ENCODE measurements at regions not wholly inside any gene's neighbourhood (a gene's known extent, or its start where the extent isn't known, plus 50 kb on each side); places are given as distances from the start of the nearest gene placed in this dataset.
"Not testable (repeated sequence)": the region's sequence is repeated elsewhere in the genome, so short reads cannot be mapped to it uniquely, and the experiment has no call there.

- no peak for DNase-seq (ENCODE audit: low read depth in 2 of 2)
Measured at GRCh38 chr2:217367464-217367863, 507.6 kb upstream of the TNP1 start.

GRCh38 chr2:217366966-217367365, 507.1 kb upstream of the TNP1 start:
- no peak for DNase-seq (ENCODE audit: low read depth in 2 of 2)

DNA sequence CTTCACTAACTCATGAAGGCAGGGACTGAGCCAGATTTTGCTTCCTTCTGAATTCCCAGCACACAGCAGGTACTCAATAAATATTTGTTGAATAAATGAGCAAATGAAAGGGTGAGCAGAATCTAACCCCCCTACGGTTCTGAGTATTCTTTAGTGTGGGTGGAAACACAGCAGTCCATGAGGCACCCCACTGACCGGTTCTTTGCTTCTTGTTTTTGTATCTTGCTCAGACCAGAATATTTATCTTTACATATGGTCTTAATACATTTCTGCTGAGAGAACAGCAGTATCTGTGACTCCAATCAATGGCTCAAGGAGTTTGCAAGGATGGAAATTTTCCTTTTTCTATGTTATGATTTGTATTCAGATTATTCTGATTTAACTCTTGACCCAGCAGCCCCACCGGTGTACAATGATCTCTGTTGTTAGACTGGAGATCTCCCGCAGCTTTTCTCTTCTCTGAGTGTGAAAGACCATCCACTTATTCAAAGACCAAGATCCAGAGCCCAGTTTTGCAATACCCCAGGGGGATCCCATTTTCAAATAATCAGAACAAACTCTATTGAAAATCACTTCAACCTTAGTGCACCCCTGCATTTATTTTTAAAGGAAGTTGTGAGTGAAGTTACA, 506.5 kb upstream of the TNP1 start:
- DNase-seq (ENCODE audit: low read depth in 2 of 2), result no peak

DNA sequence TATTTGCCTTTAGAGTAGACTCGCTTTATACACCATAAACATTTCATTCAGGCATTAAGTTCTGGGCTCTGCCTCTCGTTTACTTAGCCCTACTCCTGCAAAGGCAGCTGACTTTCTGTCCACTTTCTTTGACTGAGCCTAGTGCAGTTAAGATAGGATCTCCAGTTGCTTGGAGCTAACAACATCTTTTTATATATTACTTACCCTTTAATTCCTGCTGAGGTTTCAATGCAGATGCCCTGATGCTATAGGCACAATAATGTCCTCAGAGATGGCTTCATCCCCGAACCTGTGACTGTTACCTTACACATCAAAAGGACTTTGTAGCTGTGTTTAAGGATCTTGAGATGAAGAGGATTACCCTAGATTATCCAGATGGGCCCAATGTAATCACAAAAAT, 505.8 kb upstream of the TNP1 start:
- no peak for DNase-seq (ENCODE audit: low read depth in 2 of 2)

DNA sequence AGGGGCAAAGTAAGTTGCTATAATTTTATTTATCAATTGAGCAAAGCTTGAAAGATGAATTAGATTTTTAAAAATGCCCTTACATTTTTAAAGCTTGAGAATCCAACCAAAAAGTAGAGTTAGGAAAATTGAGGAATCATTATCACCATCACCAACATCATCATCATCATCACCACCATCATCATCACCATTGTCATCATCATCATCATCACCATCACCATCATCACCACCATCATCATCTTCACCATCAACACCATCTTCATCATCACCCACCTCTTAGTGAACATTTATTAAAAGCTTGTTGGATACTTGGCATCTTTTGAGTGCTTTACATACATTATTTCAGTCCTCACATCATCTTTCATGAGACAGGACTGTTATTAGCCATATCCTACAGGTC, 504.4 kb upstream of the TNP1 start:
- DNase-seq (ENCODE audit: low read depth in 2 of 2), result no peak

- no peak for DNase-seq (ENCODE audit: low read depth in 2 of 2)
Measured at GRCh38 chr2:217363470-217363869, 503.6 kb upstream of the TNP1 start.

- DNase-seq (ENCODE audit: low read depth in 2 of 2), result no peak
Measured at GRCh38 chr2:217362710-217363109, 502.8 kb upstream of the TNP1 start.

DNA sequence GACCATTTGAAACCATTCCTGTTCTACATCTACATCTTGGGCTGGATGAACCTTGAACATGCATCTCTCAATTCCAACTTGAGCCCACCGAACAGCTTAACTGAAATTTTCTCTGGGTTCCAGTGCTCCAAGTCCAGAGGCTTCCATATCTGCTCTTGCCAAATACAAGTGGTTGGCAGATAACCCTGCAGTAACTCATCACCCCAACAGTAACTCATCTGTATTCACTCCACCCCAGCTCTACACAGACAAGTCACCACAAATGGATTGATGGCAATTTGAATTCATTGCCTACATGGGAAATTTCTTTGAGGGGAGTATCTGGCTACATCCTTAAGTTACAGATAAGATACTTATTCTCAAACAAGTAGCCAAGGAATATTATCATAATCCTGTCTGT, 502.4 kb upstream of the TNP1 start:
- no peak for DNase-seq (ENCODE audit: low read depth in 2 of 2)

DNA sequence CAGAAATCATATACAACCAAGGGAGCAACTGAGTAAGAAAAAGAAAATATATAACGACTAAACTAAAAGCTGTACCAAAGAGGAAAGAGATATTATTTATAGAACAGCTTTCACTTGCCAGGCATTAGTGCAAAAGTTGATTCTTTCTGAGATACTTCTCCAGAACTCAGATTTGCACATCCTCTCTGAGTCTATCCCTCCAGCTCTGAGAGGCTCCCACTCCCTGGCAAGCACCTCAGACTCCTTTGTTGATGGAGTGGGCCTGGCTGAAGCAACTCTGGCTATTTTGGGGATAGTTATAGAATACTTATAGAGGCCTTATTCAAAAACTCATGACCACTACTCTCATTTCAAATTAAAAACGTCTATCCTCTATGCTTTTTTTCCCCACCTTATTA, 501.6 kb upstream of the TNP1 start:
- no peak for DNase-seq (ENCODE audit: low read depth in 2 of 2)

DNA sequence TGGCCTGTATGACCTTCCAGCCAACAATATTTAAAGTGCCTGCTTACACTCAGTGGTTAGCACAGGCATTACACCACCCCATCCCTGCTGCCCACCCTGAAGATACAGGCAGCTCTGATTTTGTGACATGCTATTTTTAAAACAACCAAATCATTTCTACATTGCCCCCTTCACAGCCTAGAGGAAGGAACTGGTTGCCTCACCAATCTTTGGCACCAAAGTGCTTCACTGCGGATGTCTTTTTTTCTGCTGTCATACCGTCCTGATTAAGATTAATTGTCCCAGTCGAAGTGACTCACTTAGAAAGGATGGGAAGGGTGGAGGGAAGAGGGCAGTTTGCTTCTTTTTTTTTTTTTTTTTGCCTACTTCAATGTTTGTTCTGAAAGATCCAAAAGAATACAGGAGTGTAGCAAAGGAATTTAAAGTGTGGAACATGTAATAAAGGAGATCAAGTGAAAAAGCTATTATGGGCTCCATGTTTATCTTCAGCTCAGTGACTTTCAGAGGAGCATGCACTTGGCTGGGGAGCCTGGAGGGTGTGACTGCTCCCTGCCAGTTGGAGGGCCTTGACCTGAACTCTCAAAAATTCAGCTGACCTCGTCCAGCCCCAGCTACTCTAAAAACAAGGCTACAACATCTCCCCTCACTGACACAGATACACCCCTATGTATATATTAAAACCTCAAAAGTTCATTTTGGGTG, 501.1 kb upstream of the TNP1 start:
- no peak for DNase-seq (ENCODE audit: low read depth in 2 of 2)

GRCh38 chr2:217360111-217360510, 500.2 kb upstream of the TNP1 start:
- DNase-seq (ENCODE audit: low read depth in 2 of 2), result no peak

DNA sequence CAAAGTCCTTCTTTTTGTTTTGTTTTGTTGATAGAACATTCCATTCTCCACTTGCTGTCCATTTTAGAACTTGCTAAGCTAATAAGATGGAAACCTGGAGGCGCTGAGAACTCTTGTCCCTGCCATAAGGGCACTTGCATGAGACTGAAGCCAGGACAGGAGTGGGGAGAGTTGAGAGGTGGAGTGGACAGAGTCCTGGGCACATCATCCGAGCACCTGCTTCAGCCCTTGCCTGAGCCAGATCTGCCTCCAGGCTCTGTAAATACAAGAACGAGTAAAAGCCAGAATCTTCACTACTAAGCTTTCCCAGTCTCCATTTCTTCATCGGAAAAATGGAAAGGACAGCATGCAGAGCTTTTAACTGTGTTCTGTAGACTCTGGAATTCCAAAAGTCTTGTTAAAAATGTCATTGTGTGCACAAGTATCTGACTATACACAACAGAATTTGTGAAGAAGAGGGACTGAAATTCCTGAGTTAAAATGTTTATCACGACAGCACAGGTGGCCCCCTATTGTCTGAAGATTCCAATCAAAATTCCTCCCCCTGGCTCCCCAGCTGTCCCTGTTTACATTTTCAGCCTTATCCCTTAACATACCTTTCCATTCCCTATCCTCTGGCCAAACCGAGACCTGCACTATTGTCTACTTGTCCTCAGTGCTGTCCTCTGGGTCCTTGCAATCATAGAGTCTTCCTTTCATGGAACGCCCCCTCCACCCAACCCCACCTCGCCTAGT, 498.2 kb upstream of the TNP1 start:
- DNase-seq (ENCODE audit: low read depth in 2 of 2), result no peak

DNA sequence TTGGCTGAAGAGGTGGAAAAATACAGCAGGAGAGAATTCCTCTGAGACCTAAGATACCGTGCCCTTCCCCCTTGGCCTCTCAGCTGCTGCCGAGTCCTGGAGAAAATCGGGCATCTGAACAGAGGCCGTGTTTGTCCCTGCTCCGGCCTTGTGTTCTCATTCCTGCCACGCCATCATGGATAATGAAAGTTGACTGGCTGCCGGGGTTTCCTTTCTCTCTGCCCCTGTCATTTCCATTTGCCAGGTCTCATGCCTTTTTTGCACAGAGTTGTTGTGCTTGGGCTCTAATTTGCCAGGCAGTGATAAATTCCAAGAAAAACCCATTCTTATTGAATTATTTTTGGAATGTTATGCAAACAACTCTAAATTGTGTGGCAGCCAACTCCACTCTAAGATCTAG, 496.9 kb upstream of the TNP1 start:
- DNase-seq (ENCODE audit: low read depth in 2 of 2), result no peak

GRCh38 chr2:217356142-217356541, 496.3 kb upstream of the TNP1 start:
- DNase-seq (ENCODE audit: low read depth in 2 of 2), result no peak

- DNase-seq (ENCODE audit: low read depth in 2 of 2), result no peak
Measured at GRCh38 chr2:217353591-217353990, 493.7 kb upstream of the TNP1 start.

DNA sequence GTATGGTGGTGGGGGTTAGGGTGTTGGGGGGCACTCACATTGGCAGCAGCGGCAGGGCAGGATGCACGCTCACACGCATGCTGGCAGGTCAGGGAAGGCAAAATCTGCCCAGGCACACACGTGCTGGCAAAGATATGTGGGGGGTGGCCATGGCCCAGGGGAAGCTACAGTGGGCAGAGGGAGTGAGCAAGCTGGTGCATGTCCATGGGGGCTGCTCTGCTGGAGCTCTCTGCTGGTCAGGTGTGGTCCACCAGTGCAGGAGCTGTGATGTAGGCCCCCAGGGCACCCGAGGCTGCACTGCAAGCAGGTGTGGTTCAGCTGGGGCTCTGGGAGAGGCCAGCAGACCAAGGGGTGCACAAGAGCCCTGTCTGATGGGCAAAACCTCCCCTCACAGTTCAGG, 491.5 kb upstream of the TNP1 start:
- no peak for DNase-seq (ENCODE audit: low read depth in 2 of 2)

GRCh38 chr2:217349251-217349650, 489.4 kb upstream of the TNP1 start:
- no peak for DNase-seq (ENCODE audit: low read depth in 2 of 2)

DNA sequence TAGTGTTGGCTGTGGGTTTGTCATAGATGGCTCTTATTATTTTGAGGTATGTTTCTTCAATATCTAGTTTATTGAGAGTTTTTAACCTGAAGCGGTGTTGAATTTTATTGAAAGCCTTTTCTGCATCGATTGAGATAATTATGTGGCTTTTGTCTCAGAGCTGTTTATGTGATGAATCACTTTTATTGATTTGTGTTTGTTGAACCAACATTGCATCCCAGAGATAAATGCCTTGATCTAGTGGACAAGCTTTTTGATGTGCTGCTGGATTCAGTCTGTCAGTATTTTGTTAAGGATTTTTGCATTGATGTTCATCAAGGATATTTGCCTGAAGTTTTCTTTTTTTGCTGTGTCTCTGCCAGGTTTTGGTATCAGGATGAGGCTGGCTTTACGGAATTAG, 487.8 kb upstream of the TNP1 start:
- DNase-seq (ENCODE audit: low read depth in 2 of 2), result not testable (repeated sequence)

GRCh38 chr2:217346043-217346442, 486.2 kb upstream of the TNP1 start:
- not testable (repeated sequence) for DNase-seq (ENCODE audit: low read depth in 2 of 2)

DNA sequence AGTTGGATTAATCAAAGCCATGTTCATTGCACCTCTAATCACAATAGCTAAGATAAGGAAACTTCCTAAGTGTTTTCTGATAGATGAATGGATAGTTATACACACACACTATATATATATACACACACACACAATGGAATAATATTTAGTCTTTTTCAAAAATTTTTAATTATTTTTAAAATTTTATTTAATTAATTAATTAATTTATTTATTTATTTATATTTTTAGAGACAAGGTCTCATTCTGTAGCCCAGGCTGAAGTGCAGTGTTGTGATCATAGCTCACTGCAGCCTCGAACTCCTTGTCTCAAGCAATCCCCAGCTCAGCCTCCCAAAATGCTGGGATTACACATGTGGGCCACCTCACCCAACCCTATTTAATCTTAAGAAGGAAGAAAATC, 481.0 kb upstream of the TNP1 start:
- no peak for DNase-seq (ENCODE audit: low read depth in 2 of 2)

GRCh38 chr2:217340176-217340575, 480.3 kb upstream of the TNP1 start:
- no peak for DNase-seq (ENCODE audit: low read depth in 2 of 2)

DNA sequence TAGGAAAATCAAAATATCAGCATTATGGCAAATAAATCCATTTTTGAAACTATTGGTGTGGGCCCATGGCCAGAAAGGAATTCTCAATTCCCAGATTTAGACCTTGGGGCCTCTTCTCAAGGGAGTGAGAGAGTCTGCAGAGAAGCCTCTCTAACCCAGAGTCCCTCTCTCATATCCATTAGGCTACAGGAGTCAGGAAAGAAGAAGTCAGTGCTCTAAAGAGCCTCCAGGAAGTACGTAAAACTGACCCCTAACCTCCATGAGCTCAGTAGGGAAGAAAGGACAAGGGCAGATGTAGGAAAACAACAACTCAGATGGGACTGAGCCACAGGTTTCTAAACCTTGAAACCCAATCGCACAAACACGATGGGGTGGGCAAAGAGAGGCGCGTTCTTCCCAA, 479.9 kb upstream of the TNP1 start:
- no peak for DNase-seq (ENCODE audit: low read depth in 2 of 2)

GRCh38 chr2:217338306-217338916, 478.5 kb upstream of the TNP1 start:
- DNase-seq (ENCODE audit: low read depth in 2 of 2), result no peak

All from stimulated activated CD8-positive, alpha-beta memory T cell treated with anti-CD3 and anti-CD28 coated beads, Interleukin-15, amount 100 ng/mL, for 4 hours (primary cell).